Stimulated activated naive CD8-positive, alpha-beta T cell treated with anti-CD3 and anti-CD28 coated beads, Interleukin-15, amount 100 ng/mL, for 72 hours (primary cell): ENCODE measurements at regions not wholly inside any gene's neighbourhood (a gene's known extent, or its start where the extent isn't known, plus 50 kb on each side); places are given as distances from the start of the nearest gene placed in this dataset.

ENCODE experiments used
- ATAC-seq: fragments of 150-1000 bp; cut with Tn5 transposase; 2 replicates; pipeline ENCODE4 v1.10.0; 2021; ENCODE audit warnings: mild to moderate bottlenecking, moderate library complexity
- DNase-seq, 2 donors: peaks; one replicate each; pipeline ENCODE4 v3.0.0; 2021 to 2022
- H3K27ac Mint-ChIP-seq, 2 donors: one replicate each; pipeline ENCODE4 v1.8.0; 2022; ENCODE audit warnings: mild to moderate bottlenecking in 2 of 2, mixed read lengths in 2 of 2, moderate library complexity in 2 of 2
- H3K27me3 Mint-ChIP-seq: one replicate; pipeline ENCODE4 v1.8.0; 2022; ENCODE audit warnings: mixed read lengths
- H3K4me1 Mint-ChIP-seq: one replicate; pipeline ENCODE4 v1.8.0; 2022; ENCODE audit warnings: mild to moderate bottlenecking, mixed read lengths
- H3K4me3 Mint-ChIP-seq, 2 donors: one replicate each; pipeline ENCODE4 v1.8.0; 2022; ENCODE audit warnings: mild to moderate bottlenecking in 2 of 2, mixed read lengths in 2 of 2, moderate library complexity in 1 of 2
- H3K9me3 Mint-ChIP-seq, 2 donors: one replicate each; pipeline ENCODE4 v1.8.0; 2022; ENCODE audit warnings: mixed read lengths in 2 of 2

DNA sequence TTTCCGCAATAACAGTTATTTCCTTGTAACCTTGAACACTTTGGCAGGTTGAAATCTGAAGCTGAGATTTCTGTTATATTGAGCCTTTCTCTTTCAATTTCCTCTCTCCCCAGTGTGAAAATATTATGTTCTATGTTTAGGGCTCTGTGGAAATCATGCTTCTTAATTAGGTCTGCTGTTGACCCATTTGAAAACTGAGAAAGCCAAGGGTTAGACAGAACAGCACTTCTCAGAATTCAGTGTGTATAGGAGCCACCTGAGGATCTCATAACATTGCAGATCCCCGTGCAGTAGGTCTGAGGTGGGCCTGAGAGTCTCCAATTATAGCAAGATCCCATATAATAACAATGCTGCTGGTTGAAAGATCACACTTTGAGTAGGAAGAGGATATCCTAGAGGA is 230.2 kb upstream of the NT5C1B start:
- Mint-ChIP-seq H3K27ac (no peak overlapping the region), H3K9me3 (peaks cover 0 to 4% of the 10 kb centered on the region in 2 donors), H3K27me3 (no peaks in the 10 kb centered on the region), H3K4me1 (no peaks in the 10 kb centered on the region), H3K4me3 (no peak overlapping the region)
- ATAC-seq (no peak), DNase-seq (no peak)

GRCh38 chr2:18814387-18814786 is 225.0 kb upstream of the NT5C1B start:
- H3K4me1 Mint-ChIP-seq: no peaks in the 10 kb centered on the region
- H3K27me3 Mint-ChIP-seq: no peaks in the 10 kb centered on the region
- no peak overlapping the region for H3K4me3 Mint-ChIP-seq
- H3K9me3 Mint-ChIP-seq: no peaks in the 10 kb centered on the region
- no peak for ATAC-seq
- no peak overlapping the region for H3K27ac Mint-ChIP-seq
- DNase-seq: no peak

DNA sequence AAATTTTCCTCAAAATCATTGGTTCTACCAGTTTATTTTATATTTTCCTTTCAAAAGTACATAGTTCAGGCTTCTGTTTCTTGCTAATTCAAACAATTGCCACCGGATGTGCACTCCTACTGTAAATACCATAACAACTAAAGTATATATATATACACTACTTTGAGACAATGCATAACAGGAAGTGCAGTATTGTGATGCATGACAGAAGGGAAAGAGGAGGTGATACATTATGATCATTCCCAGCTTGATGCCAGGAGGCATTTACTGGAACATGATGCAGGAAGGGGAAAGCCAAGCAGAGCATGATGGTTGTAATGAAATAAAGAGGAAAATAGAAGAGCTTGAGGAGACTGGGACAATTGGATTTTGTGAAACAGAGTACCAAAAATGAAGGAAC is 215.2 kb upstream of the NT5C1B start:
- H3K4me3 Mint-ChIP-seq: no peak overlapping the region
- DNase-seq (no peak), ATAC-seq (no peak)
- peaks cover 0 to 7% of the 10 kb centered on the region in 2 donors for H3K9me3 Mint-ChIP-seq
- H3K4me1 Mint-ChIP-seq: no peaks in the 10 kb centered on the region
- H3K27ac Mint-ChIP-seq: no peak overlapping the region
- no peaks in the 10 kb centered on the region for H3K27me3 Mint-ChIP-seq

- Mint-ChIP-seq H3K27ac (no peak overlapping the region), H3K4me1 (no peaks in the 10 kb centered on the region), H3K27me3 (no peaks in the 10 kb centered on the region), H3K4me3 (no peak overlapping the region), H3K9me3 (peaks cover 0 to 7% of the 10 kb centered on the region in 2 donors)
- DNase-seq (no peak), ATAC-seq (no peak)
These were observed 214.0 kb upstream of the NT5C1B start for GRCh38 chr2:18803141-18803939.

DNA sequence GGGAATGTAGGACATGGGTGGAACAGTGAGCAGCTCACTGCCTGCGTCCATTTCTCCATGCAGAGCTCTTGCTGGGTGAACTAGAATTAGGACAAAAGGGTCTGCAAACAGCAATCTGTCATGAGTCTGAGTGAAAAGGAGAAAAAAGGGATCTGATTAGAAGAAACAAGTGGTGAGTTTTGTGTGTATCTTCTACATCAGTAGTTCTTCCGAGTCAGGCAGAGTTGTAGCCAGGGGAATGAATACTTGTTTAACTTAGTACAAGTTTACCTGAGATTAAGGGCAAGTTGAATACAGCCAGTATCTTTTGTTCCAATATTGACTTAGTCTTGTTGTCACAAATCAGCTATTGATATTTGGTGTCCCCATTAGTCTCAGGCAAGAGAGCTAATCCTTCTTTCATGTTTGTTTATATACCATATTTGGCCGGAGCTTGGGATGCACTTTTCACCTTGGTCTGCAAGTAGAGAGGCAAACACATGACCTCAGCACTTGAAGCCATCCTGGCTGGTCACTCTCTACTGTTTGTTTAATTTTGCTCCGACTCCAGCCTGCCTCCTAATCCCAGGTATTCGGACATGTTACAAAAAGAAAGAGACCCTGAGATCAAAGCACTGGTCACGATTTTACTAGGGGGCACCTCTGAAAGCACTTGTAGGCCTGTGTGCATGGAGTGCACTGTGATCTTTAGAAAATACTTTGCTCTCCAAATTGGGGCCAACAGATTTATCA is 211.0 kb upstream of the NT5C1B start:
- Mint-ChIP-seq H3K4me1 (no peaks in the 10 kb centered on the region), H3K27me3 (no peaks in the 10 kb centered on the region), H3K27ac (no peak overlapping the region), H3K4me3 (no peak overlapping the region), H3K9me3 (peaks cover 0 to 7% of the 10 kb centered on the region in 2 donors)
- ATAC-seq (no peak), DNase-seq (no peak)

GRCh38 chr2:18799397-18799796 is 210.0 kb upstream of the NT5C1B start:
- DNase-seq (no peak), ATAC-seq (no peak)
- Mint-ChIP-seq H3K27ac (no peak overlapping the region), H3K27me3 (no peaks in the 10 kb centered on the region), H3K4me3 (no peak overlapping the region), H3K4me1 (no peaks in the 10 kb centered on the region), H3K9me3 (no peaks in the 10 kb centered on the region)

DNA sequence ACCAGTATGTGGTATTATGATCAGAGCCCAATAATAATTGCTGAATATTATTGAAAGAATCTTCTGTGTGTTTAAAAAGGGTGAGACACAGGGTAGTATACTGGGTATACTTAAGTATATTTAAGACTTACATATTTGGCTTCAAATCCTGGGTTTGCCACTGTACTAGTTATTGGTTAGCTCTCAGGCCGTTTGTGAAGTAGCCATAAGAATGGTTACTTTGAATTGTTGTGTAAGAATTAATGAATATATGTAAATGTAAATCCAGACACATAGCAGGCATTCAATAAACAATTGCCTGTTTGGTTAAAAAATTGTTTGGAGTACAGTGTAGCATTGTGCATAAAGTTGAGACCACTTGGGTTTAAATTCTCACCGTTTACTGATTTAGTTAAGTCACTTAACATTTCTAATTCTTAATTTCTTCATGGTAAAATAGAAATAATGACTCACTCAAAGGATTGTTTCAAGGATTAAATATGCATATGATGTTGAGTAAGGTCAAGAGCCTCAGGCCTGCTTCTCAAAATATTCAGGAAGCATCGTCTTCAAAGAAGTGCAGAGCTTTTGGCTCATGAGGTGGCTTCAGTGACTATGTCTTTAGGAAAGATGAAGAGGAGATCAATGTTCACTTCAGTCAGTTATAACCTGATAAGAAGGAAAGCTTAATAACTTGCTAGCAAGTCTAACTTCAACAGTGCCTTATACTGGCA is 207.9 kb upstream of the NT5C1B start:
- Mint-ChIP-seq H3K27me3 (no peaks in the 10 kb centered on the region), H3K4me1 (no peaks in the 10 kb centered on the region), H3K9me3 (no peaks in the 10 kb centered on the region), H3K27ac (no peak overlapping the region), H3K4me3 (no peak overlapping the region)
- DNase-seq: no peak
- no peak for ATAC-seq

GRCh38 chr2:18795906-18796305 is 206.5 kb upstream of the NT5C1B start:
- Mint-ChIP-seq H3K4me3 (no peak overlapping the region), H3K4me1 (no peaks in the 10 kb centered on the region), H3K27ac (no peak overlapping the region), H3K27me3 (no peaks in the 10 kb centered on the region), H3K9me3 (no peaks in the 10 kb centered on the region)
- DNase-seq: no peak
- ATAC-seq: no peak

DNA sequence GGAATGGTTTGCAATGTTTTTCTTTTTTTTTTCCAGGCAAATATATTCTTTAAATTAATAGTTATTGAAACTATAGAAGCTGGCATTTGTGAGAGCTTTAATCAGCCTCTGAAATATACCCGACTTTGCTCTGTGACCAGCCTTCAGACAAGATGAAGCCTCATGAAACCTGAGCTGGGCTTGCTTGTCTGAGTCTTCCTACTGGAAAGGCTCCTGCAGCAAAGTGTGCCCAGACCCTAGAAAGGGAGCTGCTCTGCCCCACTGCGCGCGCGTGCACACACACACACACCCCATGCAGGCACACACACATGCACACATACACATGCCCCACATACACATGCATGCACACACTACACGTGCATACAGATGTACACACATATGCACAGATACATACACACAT is 203.3 kb upstream of the NT5C1B start:
- ATAC-seq (no peak), DNase-seq (no peak)
- Mint-ChIP-seq H3K27ac (no peak overlapping the region), H3K9me3 (no peaks in the 10 kb centered on the region), H3K4me3 (no peak overlapping the region), H3K4me1 (no peaks in the 10 kb centered on the region), H3K27me3 (no peaks in the 10 kb centered on the region)

GRCh38 chr2:18792226-18792629 is 202.9 kb upstream of the NT5C1B start:
- no peak overlapping the region for H3K4me3 Mint-ChIP-seq
- ATAC-seq (no peak), DNase-seq (no peak)
- H3K4me1 Mint-ChIP-seq: no peaks in the 10 kb centered on the region
- no peaks in the 10 kb centered on the region for H3K9me3 Mint-ChIP-seq
- no peaks in the 10 kb centered on the region for H3K27me3 Mint-ChIP-seq
- H3K27ac Mint-ChIP-seq: no peak overlapping the region

DNA sequence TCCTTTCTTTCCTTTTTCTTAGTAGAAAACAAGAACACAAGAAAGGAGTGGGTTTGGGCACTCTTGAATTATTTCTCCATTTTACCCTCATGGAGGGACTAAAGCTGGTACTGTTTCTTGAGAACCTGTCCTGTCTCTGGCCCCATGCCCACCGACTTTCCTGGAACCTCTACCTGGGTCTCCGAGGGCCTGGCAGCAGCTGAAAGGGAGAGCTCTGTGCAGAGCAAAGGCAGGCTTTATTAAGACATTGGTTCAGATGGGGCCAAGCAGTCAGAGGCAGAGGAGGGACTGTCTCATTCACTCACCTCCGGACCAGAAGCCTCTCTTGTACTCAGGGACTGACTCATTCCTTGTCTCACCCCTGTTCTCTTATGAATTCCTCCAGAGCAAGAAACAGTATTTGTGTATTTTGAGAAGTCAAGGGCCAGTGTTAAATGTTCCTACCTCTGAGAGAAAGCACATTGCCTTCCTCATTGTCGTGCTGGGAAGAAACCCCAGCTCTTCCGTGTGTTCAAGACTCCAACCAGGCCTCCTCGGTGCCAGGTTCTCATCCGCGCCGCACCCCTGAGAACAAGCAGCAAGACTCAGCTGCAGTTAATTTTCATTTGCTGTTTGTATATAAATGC is 201.9 kb upstream of the NT5C1B start:
- no peaks in the 10 kb centered on the region for H3K4me1 Mint-ChIP-seq
- no peak overlapping the region for H3K4me3 Mint-ChIP-seq
- H3K27me3 Mint-ChIP-seq: no peaks in the 10 kb centered on the region
- no peak overlapping the region for H3K27ac Mint-ChIP-seq
- H3K9me3 Mint-ChIP-seq: no peaks in the 10 kb centered on the region
- DNase-seq (no peak), ATAC-seq (no peak)

GRCh38 chr2:18790509-18791171 is 201.3 kb upstream of the NT5C1B start:
- no peak overlapping the region for H3K27ac Mint-ChIP-seq
- no peak overlapping the region for H3K4me3 Mint-ChIP-seq
- DNase-seq (no peak), ATAC-seq (no peak)
- H3K4me1 Mint-ChIP-seq: no peaks in the 10 kb centered on the region
- no peaks in the 10 kb centered on the region for H3K9me3 Mint-ChIP-seq
- H3K27me3 Mint-ChIP-seq: no peaks in the 10 kb centered on the region

DNA sequence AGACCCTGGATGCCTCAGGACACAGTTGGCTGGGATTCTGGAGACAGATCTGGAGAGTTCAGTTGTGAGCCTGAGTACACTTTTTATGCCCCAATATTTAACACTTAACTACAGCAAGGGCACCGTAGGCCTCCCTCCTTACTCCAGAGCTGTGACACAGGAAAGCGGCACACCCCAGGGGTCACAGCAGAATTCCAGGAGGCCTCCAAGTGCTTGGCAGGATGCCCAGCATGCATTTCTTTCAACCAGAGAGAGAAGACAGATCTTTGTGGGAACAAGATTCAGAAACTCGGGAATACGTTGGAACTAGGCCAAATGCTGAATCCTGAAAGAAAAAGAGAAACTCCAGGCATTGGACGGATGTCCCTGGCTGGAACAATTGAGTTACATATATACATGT is 199.2 kb upstream of the NT5C1B start:
- Mint-ChIP-seq H3K4me3 (no peak overlapping the region), H3K4me1 (no peaks in the 10 kb centered on the region), H3K27me3 (no peaks in the 10 kb centered on the region), H3K27ac (no peak overlapping the region), H3K9me3 (peaks cover 3 to 7% of the 10 kb centered on the region in 2 donors)
- ATAC-seq (no peak), DNase-seq (no peak)

DNA sequence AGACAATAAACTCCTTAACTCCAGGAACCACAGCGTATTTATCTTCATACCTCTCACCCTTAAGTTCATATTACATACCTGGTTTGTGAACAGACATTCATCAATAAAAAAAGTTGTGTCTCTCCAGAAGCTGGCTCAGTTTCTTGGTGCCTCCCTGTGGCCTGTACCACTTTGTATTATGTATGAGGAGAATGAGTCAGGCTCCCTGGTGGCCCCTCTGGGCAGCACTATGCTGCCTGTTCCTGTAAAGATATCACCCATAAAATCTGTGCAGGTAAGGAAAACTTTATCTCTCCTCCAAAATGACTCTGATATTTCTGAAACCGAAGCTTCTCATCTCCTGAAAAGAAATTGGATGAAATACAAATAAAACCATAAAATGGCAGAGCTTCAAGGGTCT is 198.4 kb upstream of the NT5C1B start:
- Mint-ChIP-seq H3K27ac (no peak overlapping the region), H3K4me3 (no peak overlapping the region), H3K4me1 (no peaks in the 10 kb centered on the region), H3K9me3 (peaks cover 10 to 12% of the 10 kb centered on the region in 2 donors), H3K27me3 (no peaks in the 10 kb centered on the region)
- DNase-seq: no peak
- no peak for ATAC-seq

DNA sequence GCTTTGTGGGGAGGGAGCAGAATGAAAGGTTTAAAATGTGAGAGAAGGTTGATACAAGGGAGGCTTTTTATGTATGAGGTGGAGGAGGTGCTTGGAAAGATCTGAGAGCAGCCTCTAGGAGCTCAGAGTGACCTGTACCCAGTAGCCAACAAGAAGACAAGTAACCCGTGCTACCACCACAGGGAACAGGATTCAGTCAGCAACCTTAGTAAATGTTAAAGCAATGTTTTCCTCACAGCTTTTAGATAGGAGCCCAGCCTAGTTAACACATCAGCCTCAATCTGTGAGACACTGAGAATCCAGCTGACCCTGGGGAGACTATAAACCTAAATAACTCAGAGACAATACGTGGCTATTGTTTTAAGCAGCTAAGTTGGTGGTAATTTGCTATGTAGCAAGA is 194.9 kb upstream of the NT5C1B start:
- Mint-ChIP-seq H3K27ac (no peak overlapping the region), H3K27me3 (no peaks in the 10 kb centered on the region), H3K9me3 (peaks cover 10 to 12% of the 10 kb centered on the region in 2 donors), H3K4me1 (no peaks in the 10 kb centered on the region), H3K4me3 (no peak overlapping the region)
- no peak for DNase-seq
- ATAC-seq: no peak
